H1 (cell line): ENCODE measurements at regions not wholly inside any gene's neighbourhood (a gene's known extent, or its start where the extent isn't known, plus 50 kb on each side); places are given as distances from the start of the nearest gene placed in this dataset.

Experiments
- CBX8 ChIP-seq: fragments of 300-800, 300-1000 bp; sonication (generic); IDR thresholded peaks from 2 replicates; pipeline ENCODE4 v1.7.1; 2016; ENCODE audit warnings: low read depth, low read length, borderline replicate concordance
- CHD7 ChIP-seq: fragments of 300-600 bp; sonication (generic); IDR thresholded peaks from 2 replicates; pipeline ENCODE4 v1.7.1; 2012; ENCODE audit warnings: low read length, moderate library complexity, mild to moderate bottlenecking, inconsistent platforms; ENCODE audit not compliant: insufficient replicate concordance
- GABPA ChIP-seq: IDR thresholded peaks from 2 replicates; pipeline ENCODE4 v1.6.1; 2011; ENCODE audit warnings: mild to moderate bottlenecking, low read length, moderate library complexity, borderline replicate concordance; ENCODE audit not compliant: insufficient read depth
- RBBP5 ChIP-seq: IDR thresholded peaks from 2 replicates; pipeline ENCODE4 v1.7.1; 2012; ENCODE audit warnings: low read depth, mild to moderate bottlenecking, inconsistent platforms, low read length, moderate library complexity, borderline replicate concordance
- SP2 ChIP-seq: IDR thresholded peaks from 2 replicates; pipeline ENCODE4 v1.6.1; 2012; ENCODE audit warnings: mild to moderate bottlenecking, low read length, inconsistent platforms

- TF ChIP-seq CHD7, result no peak
- TF ChIP-seq SP2, result no peak
- no peak for TF ChIP-seq RBBP5
- TF ChIP-seq CBX8, result no peak
- TF ChIP-seq GABPA, result no peak
These were observed 279.7 kb downstream of the OSR1 start (continued) for GRCh38 chr2:19078709-19079108.
